HepG2 (cell line): ENCODE measurements at regions not wholly inside any gene's neighbourhood (a gene's known extent, or its start where the extent isn't known, plus 50 kb on each side); places are given as distances from the start of the nearest gene placed in this dataset.

Experiments
- FUBP1 ChIP-seq: sonication (generic); formaldehyde crosslinking; IDR thresholded peaks from 2 replicates; pipeline ENCODE4 v1.5.1; 2020; ENCODE audit warnings: missing genetic modification reagents, mild to moderate bottlenecking, borderline replicate concordance
- GLMP ChIP-seq: sonication (generic); formaldehyde crosslinking; IDR thresholded peaks from 2 replicates; pipeline ENCODE4 v1.9.0; 2021; ENCODE audit warnings: missing genetic modification reagents, mild to moderate bottlenecking, borderline replicate concordance
- HHEX ChIP-seq: IDR thresholded peaks from 2 replicates; pipeline ENCODE4 v1.6.1; 2016; ENCODE audit warnings: control low read depth
- MNT ChIP-seq: fragments of 450-650 bp; IDR thresholded peaks from 2 replicates; pipeline ENCODE4 v1.6.1; 2016
- PAXIP1 ChIP-seq: sonication (generic); formaldehyde crosslinking; conservative IDR thresholded peaks from 2 replicates; pipeline ENCODE4 v1.4.0; 2020; ENCODE audit warnings: mild to moderate bottlenecking, missing genetic modification reagents, moderate library complexity
- POGZ ChIP-seq: sonication (generic); formaldehyde crosslinking; IDR thresholded peaks from 2 replicates; pipeline ENCODE4 v1.4.0; 2020; ENCODE audit warnings: mild to moderate bottlenecking, missing genetic modification reagents
- ZBED4 ChIP-seq: sonication (generic); formaldehyde crosslinking; IDR thresholded peaks from 2 replicates; pipeline ENCODE4 v1.4.0; 2020; ENCODE audit warnings: missing genetic modification reagents, borderline replicate concordance
- ZKSCAN8 ChIP-seq: IDR thresholded peaks from 2 replicates; pipeline ENCODE4 v1.6.1; 2016; ENCODE audit warnings: borderline replicate concordance, missing genetic modification reagents, missing compliant biosample characterization

- TF ChIP-seq GLMP (CRISPR knock-in tag) = no peak
- TF ChIP-seq PAXIP1 (CRISPR knock-in tag) = no peak
- no peak for TF ChIP-seq FUBP1 (CRISPR knock-in tag)
- no peak for TF ChIP-seq ZKSCAN8
- TF ChIP-seq HHEX (CRISPR knock-in tag) = no peak
- TF ChIP-seq POGZ (CRISPR knock-in tag) = no peak
- TF ChIP-seq ZBED4 = no peak
- no peak for TF ChIP-seq MNT
Observed at GRCh38 chr3:189459231-189459630, 172.0 kb upstream of the TP63 start (continued).
